ENCODE measurements at regions not wholly inside any gene's neighbourhood (a gene's known extent, or its start where the extent isn't known, plus 50 kb on each side); places are given as distances from the start of the nearest gene placed in this dataset.

DNA sequence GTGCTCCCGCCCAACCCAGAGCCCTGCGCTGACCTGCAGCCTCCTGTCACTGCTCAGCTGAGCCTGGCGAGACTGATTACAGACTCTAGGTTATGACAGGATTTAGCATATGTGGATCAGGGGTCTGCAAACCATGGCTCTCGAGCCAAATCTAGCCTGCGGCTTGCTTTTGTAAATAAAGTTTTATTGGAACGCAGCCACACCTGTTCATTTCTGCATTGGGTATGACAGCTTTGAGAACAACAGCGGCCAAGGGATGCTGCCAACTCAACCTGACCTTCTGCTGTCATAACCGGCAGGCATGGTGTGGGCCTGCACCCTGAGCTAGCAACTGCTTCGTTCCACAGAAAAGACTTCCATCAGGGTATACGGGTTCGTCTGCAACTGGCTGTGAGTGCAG is 50.5 kb upstream of the IQSEC1 start:
- TF ChIP-seq CTCF (IDR thresholded peaks at IDR 0.05; ENCODE audit: low read depth, low read length) (no peak), EZH2phosphoT487 (IDR thresholded peaks at IDR 0.05; ENCODE audit: low read depth) (no peak)
